HG03135 (cell line): ENCODE measurements at regions not wholly inside any gene's neighbourhood (a gene's known extent, or its start where the extent isn't known, plus 50 kb on each side); places are given as distances from the start of the nearest gene placed in this dataset.

Experiments
- ATAC-seq: cut with Tn5 transposase; IDR thresholded peaks from one replicate; pipeline ENCODE4 v1.9.1; 2021; ENCODE audit warnings: mild to moderate bottlenecking, moderate library complexity; ENCODE audit not compliant: unreplicated experiment

DNA sequence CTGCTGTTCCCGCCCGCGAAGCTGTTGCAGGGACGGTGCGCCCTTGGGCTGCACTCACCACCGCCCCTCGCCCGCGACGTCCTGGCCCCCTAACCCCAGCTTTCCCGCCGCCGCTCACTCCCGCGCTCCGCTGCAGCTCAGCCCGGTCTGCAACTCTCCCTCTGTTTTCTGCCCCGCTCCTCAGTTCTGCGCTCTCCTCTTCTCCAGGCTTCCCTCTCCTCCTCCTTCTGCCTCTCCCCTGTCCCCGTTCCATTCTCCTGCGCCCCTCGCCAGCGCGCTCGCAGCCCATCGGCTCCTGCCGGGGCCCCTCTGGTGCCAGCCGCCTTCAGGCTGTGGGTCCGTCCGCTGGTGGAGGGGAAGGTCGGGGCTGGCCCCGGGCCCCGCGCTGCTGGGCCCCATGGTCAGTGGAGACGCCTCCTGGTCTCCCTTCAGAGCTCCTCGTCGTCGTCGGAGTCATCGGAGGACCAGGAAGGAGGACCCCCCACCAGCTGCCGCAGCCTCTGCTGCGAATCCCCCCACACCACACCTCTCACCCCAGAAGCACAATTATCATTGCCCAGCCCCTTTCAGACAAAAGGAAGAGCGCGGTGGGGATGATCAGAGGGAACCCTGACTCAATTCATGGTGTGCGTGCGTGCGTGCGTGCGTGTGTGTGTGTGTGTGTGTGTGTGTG, 223.2 kb upstream of the FOXF1 start:
- ATAC-seq: no peak

DNA sequence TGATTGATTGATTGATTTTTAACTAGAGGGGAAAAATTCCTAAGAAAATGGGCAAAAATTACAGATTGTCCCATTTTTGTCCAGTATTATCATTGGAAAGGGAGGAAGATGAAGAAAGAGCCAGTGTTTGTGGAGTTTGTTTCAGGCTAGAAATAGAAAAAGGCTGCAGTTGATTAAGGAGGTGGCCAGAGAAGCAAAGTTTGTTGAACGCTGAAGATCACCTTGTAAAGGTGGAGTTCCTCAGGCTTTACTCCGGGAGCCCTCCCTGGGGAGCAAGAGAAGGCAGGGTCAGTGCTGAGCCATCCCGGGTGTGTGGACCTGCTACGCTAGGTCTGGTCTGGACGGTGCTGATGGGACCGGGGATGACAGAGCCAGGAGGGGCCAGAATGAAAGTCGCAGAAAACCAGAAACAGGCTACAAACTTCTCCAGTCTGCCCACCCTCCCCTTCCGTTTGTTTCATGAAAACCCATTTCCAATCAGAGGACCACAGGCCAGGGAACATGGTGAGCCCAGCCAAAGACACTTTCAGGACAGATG, 222.6 kb upstream of the FOXF1 start:
- no peak for ATAC-seq

DNA sequence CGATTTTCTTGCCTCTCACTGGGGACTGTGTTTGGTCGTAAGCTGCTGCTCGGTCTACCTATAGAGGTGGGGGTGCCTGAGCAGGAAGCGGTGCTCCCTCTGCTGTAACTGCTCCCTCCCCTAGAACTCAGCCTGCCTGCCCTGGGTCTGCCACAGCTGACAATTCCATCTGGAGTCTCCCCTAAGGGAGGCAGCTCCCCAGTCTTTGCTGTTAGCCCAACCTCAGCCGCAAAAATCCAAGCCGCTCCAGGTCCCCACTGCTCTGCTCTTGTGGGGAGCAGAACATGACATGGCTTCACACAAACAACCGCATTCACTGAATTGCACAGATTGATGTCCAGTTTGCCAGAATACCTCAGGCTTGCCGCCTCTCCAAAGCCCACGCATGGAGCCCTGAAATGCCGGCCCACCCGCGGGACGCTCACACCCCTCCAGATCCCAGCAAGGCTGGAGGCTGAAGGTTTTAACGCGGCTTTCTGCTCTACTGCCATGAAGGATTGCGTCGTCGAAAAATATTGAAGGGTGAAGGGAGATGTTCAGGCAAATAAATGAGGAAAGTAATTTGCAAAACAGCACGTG, 221.5 kb upstream of the FOXF1 start:
- ATAC-seq: no peak

DNA sequence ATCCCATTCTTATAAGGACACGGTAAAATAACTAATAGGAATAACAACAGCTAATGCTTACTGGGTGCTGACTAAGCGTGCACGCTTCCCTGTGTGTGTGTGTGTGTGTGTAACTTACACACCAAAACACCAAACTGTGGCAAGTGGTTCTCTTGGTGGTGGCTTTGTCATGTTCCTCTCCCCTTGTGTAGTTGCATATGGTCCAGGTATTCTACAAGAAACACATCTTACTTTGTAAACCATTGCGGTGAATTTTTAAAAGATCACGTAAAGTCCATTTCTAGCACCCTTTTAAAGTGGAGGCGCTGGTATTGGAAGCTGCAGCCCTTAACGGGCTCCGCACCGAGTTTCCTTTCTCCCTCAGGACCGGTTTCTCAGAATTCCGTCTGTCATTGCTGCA, 221.0 kb upstream of the FOXF1 start:
- no peak for ATAC-seq

DNA sequence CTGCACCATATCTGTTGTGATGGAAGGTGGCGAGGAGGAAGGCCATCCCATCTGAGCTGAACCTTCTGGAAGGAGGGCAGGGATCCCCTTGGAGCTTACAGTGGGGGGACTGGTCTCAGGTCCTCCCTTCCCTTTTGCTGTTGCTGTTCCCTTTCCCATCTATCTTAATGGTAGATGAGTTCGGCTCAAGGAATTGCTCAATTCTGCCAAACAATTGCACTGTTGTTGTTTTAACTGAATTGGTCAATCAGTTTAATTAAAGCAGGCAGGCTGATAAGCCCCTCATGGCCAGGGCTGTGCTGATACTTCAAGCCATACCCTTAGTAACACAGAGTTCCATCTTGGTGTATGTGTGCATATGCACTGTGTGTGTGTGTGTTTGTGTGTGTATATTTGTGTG, 220.4 kb upstream of the FOXF1 start:
- no peak for ATAC-seq

DNA sequence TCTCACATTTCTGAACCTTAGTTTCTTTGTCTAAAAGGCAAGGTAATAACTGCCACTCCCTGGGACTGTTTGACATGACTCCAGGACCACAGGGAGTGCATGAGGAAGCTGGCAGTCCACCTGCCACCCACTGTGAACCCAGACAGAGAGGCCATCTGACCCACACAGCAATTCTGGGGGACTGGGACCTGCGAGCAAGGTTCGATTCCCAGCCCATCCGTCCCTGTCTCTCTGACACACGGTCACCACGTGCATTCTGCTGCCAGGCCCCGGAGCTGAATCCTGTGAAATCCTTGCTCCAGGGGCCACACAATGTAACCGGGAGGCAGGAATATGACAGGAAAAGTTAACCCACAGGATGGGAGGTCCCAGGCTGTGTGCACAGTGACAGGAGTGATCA, 218.8 kb upstream of the FOXF1 start:
- ATAC-seq: no peak

DNA sequence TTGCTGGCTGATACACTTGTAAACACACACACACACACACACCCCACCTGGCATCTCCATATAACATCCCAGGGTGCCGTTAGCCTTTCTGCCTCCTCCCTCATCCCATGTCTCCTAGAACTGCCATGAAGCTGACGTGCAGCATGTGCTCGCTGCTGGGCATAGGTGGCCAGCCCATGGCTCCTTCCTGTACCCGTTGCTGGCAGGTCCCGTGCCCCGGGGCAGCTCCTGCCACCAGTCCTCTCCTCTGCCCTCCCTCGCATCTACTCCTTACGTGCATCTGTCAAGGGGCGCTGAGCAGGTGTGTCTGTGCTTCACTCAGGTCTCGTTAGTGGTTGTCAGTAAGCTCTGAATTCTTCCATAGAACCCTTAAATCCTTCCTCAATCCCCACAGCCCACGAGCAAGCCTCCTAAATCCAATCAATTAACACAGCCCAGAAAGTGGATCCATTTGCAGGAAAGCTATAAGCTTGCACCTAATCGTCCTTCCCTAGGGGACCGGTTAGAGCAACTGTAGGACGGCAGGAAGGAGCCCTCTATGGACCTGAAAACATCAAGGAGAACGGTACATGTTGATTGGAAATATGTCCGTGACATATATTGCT, 218.1 kb upstream of the FOXF1 start:
- ATAC-seq: no peak

DNA sequence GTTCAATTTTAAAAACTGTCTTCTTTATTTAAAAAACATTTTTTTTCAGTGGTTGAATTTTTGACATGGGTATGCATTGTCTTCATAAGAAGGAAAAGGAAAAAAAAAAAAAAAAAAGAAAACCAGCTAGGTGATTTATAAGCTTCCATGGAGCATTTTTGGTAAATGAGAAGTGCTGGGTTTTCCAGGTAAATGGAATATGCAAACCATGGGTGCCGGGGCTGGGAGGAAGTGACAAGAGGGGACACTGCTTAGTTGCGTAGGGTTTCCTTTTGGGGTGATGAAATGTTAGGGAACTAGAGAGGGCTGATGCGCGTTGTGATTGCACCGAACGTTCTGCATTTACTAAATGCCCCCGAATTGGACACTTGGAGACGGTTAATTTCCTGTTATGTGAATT, 217.4 kb upstream of the FOXF1 start:
- ATAC-seq: no peak

DNA sequence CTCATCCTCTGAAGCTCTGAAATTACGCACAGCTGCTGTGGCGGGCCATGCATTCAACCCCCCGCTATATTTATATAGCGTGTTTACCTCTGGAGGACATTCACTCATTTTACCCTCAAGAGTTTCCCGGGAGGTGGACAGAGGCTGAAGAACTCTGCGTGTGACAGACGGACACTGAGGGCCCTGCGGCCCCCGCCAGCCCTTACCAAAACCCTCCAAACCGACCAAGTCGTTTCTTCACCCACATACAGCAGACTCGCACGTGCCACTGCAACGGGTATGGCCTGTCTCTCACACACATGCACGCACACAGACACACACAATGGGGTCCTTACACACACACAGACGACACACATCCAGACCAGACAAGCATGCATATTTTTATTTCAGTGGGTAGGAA, 216.4 kb upstream of the FOXF1 start:
- ATAC-seq: no peak

DNA sequence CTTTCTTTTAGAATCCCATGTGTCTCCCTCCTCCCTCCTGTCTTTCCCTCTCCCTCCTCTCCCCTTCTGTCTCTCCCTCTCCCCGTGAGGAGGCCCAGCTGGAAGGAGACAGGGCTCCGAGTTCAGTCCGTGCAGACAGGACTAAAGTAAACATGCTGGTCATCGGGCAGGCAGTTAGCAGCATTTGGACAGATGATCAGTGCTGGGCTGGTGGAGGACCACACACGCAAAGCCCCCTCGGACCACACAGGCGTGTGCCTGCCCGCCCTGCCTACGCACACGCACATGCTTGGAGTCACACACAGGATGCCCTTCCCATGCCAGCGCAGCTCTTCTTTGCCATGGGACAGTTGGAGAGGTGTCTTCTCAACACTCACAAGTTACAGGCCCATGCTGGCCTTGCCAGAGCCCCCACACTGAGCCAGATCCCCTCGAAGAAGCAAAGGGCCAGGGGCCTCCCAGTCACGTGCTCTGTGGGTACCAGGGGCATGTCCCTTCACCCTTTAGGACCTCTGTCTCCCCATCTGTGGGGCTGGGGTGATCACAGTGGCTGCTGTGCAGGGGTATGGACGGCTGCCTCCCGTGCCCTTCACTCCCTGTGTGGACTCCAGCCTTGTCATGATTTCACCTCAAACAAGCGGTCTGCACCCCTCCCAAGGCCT, 215.7 kb upstream of the FOXF1 start:
- ATAC-seq: no peak

DNA sequence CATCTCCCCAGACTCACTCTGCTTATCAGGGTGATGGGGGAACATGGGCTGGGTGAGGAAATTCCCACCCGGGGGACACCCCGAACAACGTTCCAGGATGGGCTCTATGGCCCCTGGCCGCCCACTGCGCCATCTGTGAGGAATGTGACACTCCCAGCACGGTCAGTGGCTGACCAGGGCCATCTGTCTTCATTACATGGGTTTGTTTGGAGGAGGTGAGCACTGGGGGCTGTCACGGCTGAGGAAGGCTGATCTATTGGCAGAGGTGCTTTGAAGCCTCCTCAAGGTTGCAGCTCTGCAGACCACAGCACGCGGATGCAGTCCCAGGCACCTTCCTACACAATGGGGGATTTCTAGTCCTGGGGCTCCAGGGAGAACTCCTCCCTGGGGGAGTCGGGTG, 214.1 kb upstream of the FOXF1 start:
- ATAC-seq: no peak

DNA sequence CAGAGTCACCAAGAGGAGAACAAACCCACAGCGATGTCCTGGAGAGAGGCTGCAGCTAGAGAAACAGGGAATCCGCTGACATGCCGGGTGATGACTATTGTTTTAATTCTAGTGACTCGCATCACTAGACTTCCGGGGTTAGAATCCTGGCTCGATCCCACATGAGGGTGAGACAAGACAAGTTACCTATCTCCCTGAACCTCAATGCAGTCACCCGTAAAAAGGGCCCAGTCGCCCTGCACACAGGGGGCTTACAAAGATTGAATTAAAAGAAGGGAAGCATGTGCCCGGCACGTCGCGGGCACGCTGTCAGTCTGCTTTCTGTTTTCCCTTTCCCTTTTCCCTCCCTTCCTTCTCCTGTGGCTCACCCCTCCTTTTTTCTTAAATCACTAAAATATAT, 212.9 kb upstream of the FOXF1 start:
- no peak for ATAC-seq

DNA sequence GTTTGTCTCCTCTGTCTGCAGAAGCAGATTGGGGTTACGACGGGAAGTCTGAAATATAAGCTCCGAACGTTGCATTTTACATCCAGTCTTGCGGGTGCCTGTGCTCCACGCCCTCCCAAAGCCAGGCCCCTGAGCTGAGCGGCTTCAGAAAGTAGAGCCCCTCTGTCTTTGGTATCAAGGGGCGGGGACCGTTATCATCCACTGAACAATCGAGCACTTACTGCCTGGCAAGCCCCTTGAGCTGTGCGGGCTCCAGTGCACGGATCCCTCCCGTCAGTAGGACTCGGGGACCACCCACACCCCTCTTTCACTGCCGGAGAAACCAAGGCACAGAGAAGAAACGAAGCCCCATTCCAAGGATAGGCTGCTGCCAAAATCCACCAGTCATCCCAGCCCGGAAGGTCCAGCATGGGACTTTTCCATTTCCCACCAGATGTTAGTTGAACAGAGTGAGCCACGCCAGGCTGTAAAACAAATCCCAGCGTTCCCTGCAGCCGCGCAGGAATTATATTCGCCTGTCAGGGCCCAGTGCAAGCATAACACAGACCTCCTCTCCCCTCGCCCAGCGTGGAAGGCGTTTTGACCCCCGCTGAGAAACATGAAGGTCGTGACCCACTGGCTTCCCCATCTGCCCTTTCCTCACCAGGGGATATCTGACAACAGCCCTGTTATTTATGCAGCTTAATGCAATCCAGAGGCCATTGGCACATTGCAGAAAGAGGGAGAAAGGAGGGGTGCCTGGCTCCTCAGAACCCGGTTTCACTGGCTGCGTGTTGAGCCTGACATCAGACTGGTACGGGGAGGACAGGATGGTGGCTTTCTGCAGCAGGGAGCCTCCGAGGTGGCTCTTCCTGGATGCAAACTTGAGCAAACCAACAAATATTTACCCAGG, 212.2 kb upstream of the FOXF1 start:
- ATAC-seq: no peak

DNA sequence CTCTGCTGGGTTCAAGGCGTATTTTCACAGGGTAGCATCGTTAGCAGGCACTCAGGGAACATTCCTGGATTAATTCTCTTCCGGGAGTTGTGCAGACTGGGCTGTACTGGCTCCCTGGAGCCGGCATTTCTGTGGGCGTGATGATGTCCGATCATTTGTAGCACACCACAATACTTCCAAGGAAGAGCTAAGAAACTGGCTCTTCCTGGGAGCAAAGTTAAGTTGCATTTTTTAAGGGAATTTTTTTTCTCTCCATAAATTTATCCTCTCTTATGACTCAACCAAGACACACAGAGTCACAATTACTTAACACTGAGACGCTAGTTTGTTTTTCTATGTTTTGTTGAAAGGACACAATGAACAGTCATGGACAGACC, 211.6 kb upstream of the FOXF1 start:
- no peak for ATAC-seq

DNA sequence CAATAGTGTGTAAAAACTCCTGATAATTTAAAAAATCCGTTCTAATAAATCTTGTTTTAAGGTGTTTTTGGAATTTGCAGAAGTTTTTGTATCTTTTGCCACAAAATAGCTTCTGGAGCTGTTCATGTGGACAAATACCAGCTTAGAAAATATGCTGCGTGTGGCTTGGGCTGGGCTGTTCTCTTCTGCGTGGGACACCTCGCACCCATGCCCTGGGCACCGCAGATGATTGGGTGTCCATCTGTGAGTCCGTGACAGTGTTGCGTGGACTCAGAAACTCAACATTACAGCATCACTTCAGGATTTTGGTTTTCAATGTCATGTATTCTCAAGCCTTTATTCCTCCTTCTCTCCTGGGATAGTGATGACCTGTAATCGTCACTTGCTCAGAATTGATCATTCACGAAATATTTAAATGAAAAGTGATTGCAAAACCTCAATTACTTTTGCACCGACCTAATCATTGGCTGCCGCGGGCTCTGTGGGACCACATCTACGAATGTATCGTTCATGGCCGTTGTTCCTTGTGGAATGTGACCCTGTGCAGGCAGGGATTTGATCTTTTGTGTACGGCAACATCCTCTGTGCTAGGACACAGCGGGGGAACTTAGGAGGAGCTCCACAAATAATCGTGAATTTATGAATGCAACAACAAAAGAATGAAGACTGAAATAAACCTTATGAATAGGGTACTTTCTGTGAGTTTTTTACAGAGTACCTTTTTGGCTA, 210.3 kb upstream of the FOXF1 start:
- no peak for ATAC-seq

DNA sequence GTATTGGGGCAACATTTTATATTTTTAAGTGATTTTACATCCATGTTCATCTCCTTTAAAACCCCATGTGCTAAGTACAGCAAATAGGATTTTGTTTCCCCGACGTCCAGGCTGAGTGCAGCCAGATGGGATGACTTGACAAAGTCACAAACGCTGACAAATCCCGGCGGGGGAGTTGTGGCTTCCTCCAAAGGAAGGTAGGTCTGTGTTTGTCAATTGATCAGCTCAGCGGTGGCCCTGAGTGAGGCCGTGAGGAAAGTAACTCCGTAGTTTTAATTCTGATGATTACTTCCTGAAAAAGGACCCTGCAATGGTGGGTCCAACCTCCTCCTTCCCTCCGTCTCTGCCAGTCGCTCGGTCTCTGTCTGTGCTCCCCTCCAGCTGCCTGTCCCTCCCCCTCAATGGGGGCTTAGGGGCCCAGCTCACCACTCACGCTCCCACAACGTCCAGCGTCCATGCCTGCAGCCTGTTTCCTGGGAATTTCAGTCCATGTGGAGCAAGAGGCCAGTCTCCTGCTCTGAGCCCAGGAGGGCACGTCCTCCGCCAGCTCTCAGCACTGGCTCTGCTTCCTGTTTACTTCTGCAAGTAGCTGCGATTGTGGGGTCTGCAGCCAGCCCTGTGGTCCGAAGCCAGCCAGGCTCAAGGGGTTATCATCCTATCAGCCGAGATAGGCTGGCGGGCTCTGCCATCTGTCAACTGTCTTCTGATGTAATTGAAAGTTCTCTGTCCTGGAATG, 209.4 kb upstream of the FOXF1 start:
- no peak for ATAC-seq

DNA sequence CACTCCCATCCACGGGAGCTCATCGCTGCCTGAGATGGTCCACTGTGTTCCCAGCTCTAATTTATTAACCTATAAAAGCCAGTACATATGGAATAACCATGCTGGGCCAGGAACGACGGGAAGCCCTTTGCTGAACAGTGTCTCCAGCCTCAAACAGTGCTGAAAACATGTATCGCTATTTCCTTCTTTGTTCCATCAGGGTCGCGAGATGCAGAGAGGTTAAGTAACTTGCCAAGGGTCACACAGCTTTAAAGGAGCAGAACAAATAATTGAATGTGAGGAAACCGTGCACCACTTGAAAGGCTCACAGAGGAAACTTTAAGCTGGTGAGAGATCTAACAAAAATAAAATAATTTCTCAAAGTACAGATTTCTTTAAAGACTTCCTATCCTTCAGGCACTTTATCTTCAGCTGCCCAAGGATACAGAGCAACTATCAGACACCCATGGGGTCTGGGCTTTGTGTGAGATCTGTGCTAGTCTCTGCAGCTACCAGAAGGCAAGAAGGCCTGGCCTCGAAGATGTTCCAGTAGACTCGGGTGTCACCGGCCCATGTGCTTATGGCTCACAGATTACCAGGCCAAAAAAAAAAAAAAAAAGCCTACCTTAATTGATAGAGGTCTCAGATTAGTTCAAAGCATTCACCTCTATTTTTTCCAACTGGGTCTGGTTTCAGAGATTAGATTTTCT, 207.8 kb upstream of the FOXF1 start:
- ATAC-seq: no peak

DNA sequence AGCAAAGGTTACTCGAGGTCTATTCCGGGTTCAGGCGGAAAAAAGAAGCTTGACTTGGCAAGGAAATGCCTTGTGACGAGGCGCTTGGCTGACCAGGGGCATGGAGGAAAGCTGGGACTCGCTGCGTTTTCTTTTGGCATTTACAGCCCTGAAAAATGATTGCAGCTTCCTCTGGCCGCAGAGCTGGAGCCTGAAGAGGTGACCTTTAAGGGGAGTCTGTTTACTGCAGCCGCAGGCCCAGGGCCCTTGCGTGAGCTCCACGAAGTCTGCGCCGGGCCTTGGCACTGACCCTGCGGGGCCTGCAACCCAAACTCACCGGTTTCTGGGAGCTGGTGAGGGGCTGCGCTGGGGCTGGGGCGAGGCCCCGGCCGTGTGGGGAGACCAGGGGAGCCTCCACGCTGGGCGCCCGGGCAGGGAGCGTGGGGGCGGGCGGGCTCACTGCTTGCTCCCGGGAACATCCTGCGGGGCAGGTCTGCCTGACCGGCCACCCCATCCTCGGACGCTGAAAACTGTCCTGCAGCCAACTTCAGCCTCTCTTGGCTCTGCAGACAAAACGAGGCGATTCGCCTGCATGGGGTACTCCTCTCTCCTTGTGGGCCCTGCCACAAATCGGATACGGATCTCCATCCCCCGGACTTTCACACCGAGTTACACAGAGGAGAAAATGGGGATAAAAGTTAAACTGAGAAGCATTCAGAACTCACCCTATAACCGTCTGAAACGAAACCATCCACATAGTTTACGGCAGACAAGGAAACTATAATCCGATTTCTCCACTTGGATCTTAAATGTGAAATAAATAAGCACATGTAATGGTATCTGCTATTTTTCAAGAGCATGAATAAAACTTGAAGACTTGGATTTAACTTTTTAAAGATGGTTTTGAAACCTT, 206.3 kb upstream of the FOXF1 start:
- ATAC-seq: no peak
